IPS-NIHi11 (cell line): ENCODE measurements at regions not wholly inside any gene's neighbourhood (a gene's known extent, or its start where the extent isn't known, plus 50 kb on each side); places are given as distances from the start of the nearest gene placed in this dataset.
A peak's percentile ranks its signal among the peaks of the same experiment; 100 is the strongest.
"Not testable (repeated sequence)": the region's sequence is repeated elsewhere in the genome, so short reads cannot be mapped to it uniquely, and the experiment has no call there.

Source experiments
- DNase-seq: peaks from one replicate; pipeline ENCODE4 v3.0.0; 2012; ENCODE audit warnings: mixed read lengths, low spot score

- DNase-seq = no peak
Measured at GRCh38 chr20:59110607-59111006, 53.0 kb upstream of the ZNF831 start.

DNA sequence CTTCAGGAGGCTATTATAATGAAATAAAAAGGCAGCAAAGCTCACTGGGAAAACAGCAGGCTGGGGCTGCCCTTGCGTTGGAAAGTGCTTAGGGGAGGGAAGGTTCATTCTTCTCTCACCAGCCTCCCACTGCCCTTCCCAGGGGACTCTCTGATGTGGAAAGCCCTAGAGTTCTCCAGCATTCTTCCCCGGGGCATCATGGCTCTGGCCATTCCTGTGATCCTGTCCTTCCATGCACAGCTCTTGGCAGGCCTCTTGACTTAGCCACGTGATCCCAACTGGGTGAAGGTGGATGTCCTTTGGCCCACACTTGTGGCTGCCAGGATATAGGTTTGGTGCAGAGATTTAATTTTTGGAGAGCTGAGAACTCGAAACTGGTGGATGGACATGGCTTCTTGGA, 58.0 kb upstream of the ZNF831 start:
- no peak for DNase-seq

- no peak for DNase-seq
Measured at GRCh38 chr20:59104831-59105230, 58.8 kb upstream of the ZNF831 start.

- no peak for DNase-seq
Measured at GRCh38 chr20:59103573-59103972, 60.0 kb upstream of the ZNF831 start.

- DNase-seq = no peak
Measured at GRCh38 chr20:59102841-59103299, 60.3 kb upstream of the PRELID3B start.

GRCh38 chr20:59101961-59102360, 59.4 kb upstream of the PRELID3B start:
- DNase-seq = no peak

DNA sequence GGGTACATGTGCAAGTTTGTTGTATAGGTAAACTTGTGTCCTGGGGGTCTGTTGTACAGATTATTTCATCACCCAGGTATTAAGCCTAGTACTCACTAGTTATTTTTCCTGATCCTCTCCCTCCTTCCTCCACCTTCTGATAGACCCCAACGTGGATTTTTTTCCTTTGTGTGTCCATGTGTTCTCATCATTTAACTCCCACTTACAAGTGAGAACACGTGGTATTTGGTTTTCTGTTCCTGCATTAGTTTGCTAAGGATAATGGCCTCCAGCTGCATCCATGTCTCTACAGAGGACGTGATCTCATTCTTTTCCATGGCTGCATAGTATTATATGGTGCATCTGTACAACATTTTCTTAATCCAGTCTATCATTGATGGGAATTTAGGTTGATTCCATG, 57.3 kb upstream of the PRELID3B start:
- DNase-seq = not testable (repeated sequence)

DNA sequence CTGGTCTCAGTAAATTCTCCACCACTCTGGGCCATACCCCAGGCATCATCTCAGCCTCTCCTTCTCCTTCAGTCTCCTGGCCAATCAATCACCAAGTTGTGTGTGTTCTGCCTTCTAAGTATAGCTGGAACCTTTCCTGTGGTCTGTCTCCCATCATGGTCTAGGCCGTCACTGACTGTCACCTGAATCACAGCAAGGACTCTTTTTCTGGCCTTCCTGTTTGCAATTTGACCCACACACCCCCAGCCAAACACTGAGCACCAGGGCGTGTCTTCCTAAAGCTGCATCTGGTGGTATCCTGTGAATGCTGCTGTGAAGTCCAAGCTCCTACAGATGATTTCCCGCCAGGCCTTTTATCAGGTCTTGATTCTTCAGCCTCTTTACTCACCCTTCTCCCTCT, 52.6 kb upstream of the PRELID3B start:
- DNase-seq = no peak

DNA sequence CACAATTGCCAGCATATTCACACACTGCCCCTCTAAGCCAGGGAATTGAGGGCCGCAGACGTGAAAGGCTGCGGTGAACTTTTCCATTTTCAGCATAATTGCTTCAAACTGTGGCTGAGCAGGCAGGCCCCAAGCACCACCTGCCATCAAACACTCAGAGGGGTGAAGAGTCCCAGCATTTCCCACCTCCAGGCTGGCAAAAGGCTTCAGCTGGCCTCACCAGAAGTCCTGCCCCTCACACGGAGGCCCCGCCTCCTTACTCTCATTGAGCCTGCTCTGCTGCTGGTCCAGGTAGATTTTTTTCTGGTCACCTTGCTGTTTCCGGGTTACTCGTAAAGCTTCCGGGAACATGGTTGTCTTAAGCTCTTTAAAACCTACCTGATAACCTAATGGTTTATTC, 52.0 kb upstream of the PRELID3B start:
- DNase-seq = peak; percentile 49
